H9 (cell line): ENCODE measurements at regions not wholly inside any gene's neighbourhood (a gene's known extent, or its start where the extent isn't known, plus 50 kb on each side); places are given as distances from the start of the nearest gene placed in this dataset.

ENCODE experiments used
- DNase-seq: peaks from one replicate; pipeline ENCODE4 v3.0.0-alpha.2; 2017
- H2AFZ ChIP-seq: one replicate; pipeline ENCODE4 v1.6.1; 2013; ENCODE audit warnings: mild to moderate bottlenecking, low read length, control low read depth, moderate library complexity
- H2AK5ac ChIP-seq: 2 replicates; pipeline ENCODE4 v1.6.1; 2013; ENCODE audit warnings: low read length, control low read depth, mixed read lengths; ENCODE audit not compliant: insufficient read length
- H2BK120ac ChIP-seq: one replicate; pipeline ENCODE4 v1.6.1; 2013; ENCODE audit warnings: low read depth, mild to moderate bottlenecking, low read length, control low read depth, inconsistent platforms; ENCODE audit not compliant: poor library complexity, severe bottlenecking
- H2BK12ac ChIP-seq: 2 replicates; pipeline ENCODE4 v1.6.1; 2013; ENCODE audit warnings: low read length, control low read depth, mixed read lengths, low read depth; ENCODE audit not compliant: insufficient read length
- H2BK15ac ChIP-seq: 2 replicates; pipeline ENCODE4 v1.6.1; 2013; ENCODE audit warnings: low read depth, low read length, control low read depth
- H2BK20ac ChIP-seq: one replicate; pipeline ENCODE4 v1.6.1; 2013; ENCODE audit warnings: low read depth, mild to moderate bottlenecking, low read length, control low read depth, inconsistent platforms; ENCODE audit not compliant: poor library complexity, severe bottlenecking
- H2BK5ac ChIP-seq: 2 replicates; pipeline ENCODE4 v1.6.1; 2013; ENCODE audit warnings: low read length, control low read depth, mixed read lengths; ENCODE audit not compliant: insufficient read length
- H3K14ac ChIP-seq: 2 replicates; pipeline ENCODE4 v1.6.1; 2013; ENCODE audit warnings: low read length, control low read depth; ENCODE audit not compliant: insufficient read depth
- H3K18ac ChIP-seq: 2 replicates; pipeline ENCODE4 v1.6.1; 2013; ENCODE audit warnings: low read depth, mild to moderate bottlenecking, mixed read lengths, low read length, control low read depth; ENCODE audit not compliant: insufficient read length
- H3K23ac ChIP-seq: 2 replicates; pipeline ENCODE4 v1.6.1; 2013; ENCODE audit warnings: low read length, control low read depth, mixed read lengths, low read depth; ENCODE audit not compliant: insufficient read length
- H3K23me2 ChIP-seq: 2 replicates; pipeline ENCODE4 v1.6.1; 2013; ENCODE audit warnings: low read depth, mild to moderate bottlenecking, mixed read lengths, low read length, control low read depth; ENCODE audit not compliant: insufficient read length, poor library complexity, severe bottlenecking
- H3K27ac ChIP-seq: 2 replicates; pipeline ENCODE4 v1.5.1; 2013; ENCODE audit warnings: low read length, control low read depth, mixed read lengths, low read depth; ENCODE audit not compliant: insufficient read length
- H3K27me3 ChIP-seq: 2 replicates; pipeline ENCODE4 v1.6.1; 2013; ENCODE audit warnings: low read length, control low read depth, inconsistent platforms; ENCODE audit not compliant: insufficient read depth
- H3K4ac ChIP-seq: 2 replicates; pipeline ENCODE4 v1.6.1; 2013; ENCODE audit warnings: low read depth, mild to moderate bottlenecking, control low read depth, inconsistent platforms, low read length, moderate library complexity
- H3K4me1 ChIP-seq: 2 replicates; pipeline ENCODE4 v1.6.1; 2013; ENCODE audit warnings: low read length, control low read depth, inconsistent platforms; ENCODE audit not compliant: insufficient read depth
- H3K4me2 ChIP-seq: 2 replicates; pipeline ENCODE4 v1.6.1; 2013; ENCODE audit warnings: low read length, control low read depth, mixed read lengths; ENCODE audit not compliant: insufficient read length, insufficient read depth
- H3K56ac ChIP-seq: 2 replicates; pipeline ENCODE4 v1.6.1; 2013; ENCODE audit warnings: low read depth, mild to moderate bottlenecking, mixed read lengths, low read length, control low read depth; ENCODE audit not compliant: insufficient read length
- H3K79me1 ChIP-seq: 2 replicates; pipeline ENCODE4 v1.6.1; 2013; ENCODE audit warnings: low read depth, mild to moderate bottlenecking, moderate library complexity, low read length, control low read depth, inconsistent platforms; ENCODE audit not compliant: insufficient read depth, poor library complexity, severe bottlenecking
- H3K79me2 ChIP-seq: 2 replicates; pipeline ENCODE4 v1.6.1; 2013; ENCODE audit warnings: low read length, control low read depth, inconsistent platforms; ENCODE audit not compliant: insufficient read depth
- H3K9ac ChIP-seq: 2 replicates; pipeline ENCODE4 v1.6.1; 2013; ENCODE audit warnings: low read length, control low read depth, mixed read lengths; ENCODE audit not compliant: insufficient read length; ENCODE audit errors: extremely low read depth
- H3K9me3 ChIP-seq: one replicate; pipeline ENCODE4 v1.6.1; 2013; ENCODE audit warnings: low read depth, low read length, inconsistent platforms; ENCODE audit not compliant: control insufficient read depth
- H3T11ph ChIP-seq: one replicate; pipeline ENCODE4 v1.6.1; 2013; ENCODE audit warnings: mild to moderate bottlenecking, low read length, control low read depth, inconsistent platforms
- H4K20me1 ChIP-seq: one replicate; pipeline ENCODE4 v1.6.1; 2013; ENCODE audit not compliant: control insufficient read depth, insufficient read length, insufficient read depth
- H4K5ac ChIP-seq: 2 replicates; pipeline ENCODE4 v1.6.1; 2013; ENCODE audit warnings: low read depth, mild to moderate bottlenecking, mixed read lengths, low read length, control low read depth; ENCODE audit not compliant: insufficient read length
- H4K8ac ChIP-seq: replicated peaks from 2 replicates; pipeline ENCODE4 v1.6.1; 2013; ENCODE audit warnings: low read length, control low read depth, mixed read lengths, low read depth; ENCODE audit not compliant: insufficient read length
- H4K91ac ChIP-seq: 2 replicates; pipeline ENCODE4 v1.6.1; 2013; ENCODE audit warnings: low read depth, mild to moderate bottlenecking, moderate library complexity, mixed read lengths, low read length, control low read depth; ENCODE audit not compliant: insufficient read length
- H3K27ac Mint-ChIP-seq, 3 experiments: 2 replicates in 2 of 3; 3 replicates in 1 of 3; pipeline ENCODE4 v1.8.0; 2020 to 2021; ENCODE audit warnings: mixed read lengths in 3 of 3, mild to moderate bottlenecking in 1 of 3, moderate library complexity in 1 of 3
- H3K27me3 Mint-ChIP-seq: 2 replicates; pipeline ENCODE4 v1.8.0; 2021; ENCODE audit warnings: low read depth, mild to moderate bottlenecking, moderate library complexity, mixed read lengths
- H3K36me3 Mint-ChIP-seq, 3 experiments: 2 replicates in 2 of 3; 3 replicates in 1 of 3; pipeline ENCODE4 v1.8.0; 2020 to 2021; ENCODE audit warnings: low read depth in 3 of 3, mixed read lengths in 3 of 3; ENCODE audit not compliant: insufficient read depth in 1 of 3
- H3K4me1 Mint-ChIP-seq, 2 experiments: 2 replicates each; pipeline ENCODE4 v1.8.0; 2020; ENCODE audit warnings: mixed read lengths in 2 of 2
- H3K4me3 Mint-ChIP-seq, 2 experiments: 2 replicates in 1 of 2; 3 replicates in 1 of 2; pipeline ENCODE4 v1.8.0; 2020 to 2021; ENCODE audit warnings: mild to moderate bottlenecking in 2 of 2, mixed read lengths in 2 of 2, moderate library complexity in 1 of 2
- H3K9me3 Mint-ChIP-seq, 2 experiments: 2 replicates in 1 of 2; 3 replicates in 1 of 2; pipeline ENCODE4 v1.8.0; 2020; ENCODE audit warnings: mild to moderate bottlenecking in 2 of 2, mixed read lengths in 2 of 2, moderate library complexity in 1 of 2
- CTCF ChIP-seq: fragments of 200-600 bp; sonication (generic); conservative IDR thresholded peaks from 3 replicates; pipeline ENCODE4 v1.8.0; 2021; ENCODE audit warnings: antibody characterized with exemption, mild to moderate bottlenecking
- WGBS: extraction: QIAGEN DNeasy Blood & Tissue Kit; methylation state at CpG from one replicate; pipeline ENCODE4 v1.1.7; 2013; ENCODE audit warnings: missing lambda C conversion rate, low lambda C conversion rate, mixed read lengths; ENCODE audit not compliant: insufficient read length; ENCODE audit errors: extremely low coverage; 5-methylcytosine and 5-hydroxymethylcytosine counted together

- no CpG with 5 or more reads among the region's 3 CpGs for WGBS
- H2BK12ac ChIP-seq = no peak overlapping the region
- no peak overlapping the region for H3K27ac Mint-ChIP-seq
- no peak overlapping the region for H4K8ac ChIP-seq
- no peak overlapping the region for H2AK5ac ChIP-seq
- H3K9ac ChIP-seq = no peak overlapping the region
- H3K79me2 ChIP-seq = no peaks in the 10 kb centered on the region
- H3K9me3 ChIP-seq = no peaks in the 10 kb centered on the region
- H2BK15ac ChIP-seq = no peak overlapping the region
- H3K9me3 Mint-ChIP-seq = no peaks in the 10 kb centered on the region; a peak in 1 of 5 replicates
- H4K5ac ChIP-seq = no peak overlapping the region
- H2BK20ac ChIP-seq = no peak overlapping the region
- H4K91ac ChIP-seq = no peak overlapping the region
- H2AFZ ChIP-seq = no peak overlapping the region
- H2BK5ac ChIP-seq = no peak overlapping the region
- no peaks in the 10 kb centered on the region for H3K36me3 Mint-ChIP-seq
- TF ChIP-seq CTCF = no peak
- H3K18ac ChIP-seq = no peak overlapping the region
- no peaks in the 10 kb centered on the region for H3K79me1 ChIP-seq
- no peak overlapping the region for H3K4me3 Mint-ChIP-seq
- H3T11ph ChIP-seq = no peak overlapping the region
- H3K27ac ChIP-seq = no peak overlapping the region
- no peaks in the 10 kb centered on the region for H3K23me2 ChIP-seq
- no peaks in the 10 kb centered on the region for H3K27me3 ChIP-seq
- H3K4me1 Mint-ChIP-seq = peaks cover 34% of the 10 kb centered on the region in 2 experiments
- H3K14ac ChIP-seq = no peak overlapping the region
- no peak overlapping the region for H2BK120ac ChIP-seq
- H3K27me3 Mint-ChIP-seq = no peaks in the 10 kb centered on the region
- no peak overlapping the region for H3K4ac ChIP-seq
- H3K4me2 ChIP-seq = no peak overlapping the region
- DNase-seq = no peak
- no peaks in the 10 kb centered on the region; the same call in 1 of the 2 replicates for H3K4me1 ChIP-seq
- no peak overlapping the region for H3K56ac ChIP-seq
- H3K23ac ChIP-seq = no peak overlapping the region
- H4K20me1 ChIP-seq = no peaks in the 10 kb centered on the region
Observed at GRCh38 chr1:87973896-87974295, 645.2 kb downstream of the LMO4 start.
